ENCODE measurements at regions not wholly inside any gene's neighbourhood (a gene's known extent, or its start where the extent isn't known, plus 50 kb on each side); places are given as distances from the start of the nearest gene placed in this dataset.

- TF ChIP-seq EZH2phosphoT487 (IDR thresholded peaks at IDR 0.05; ENCODE audit: borderline replicate concordance, low read depth, low read length) (no peak), CTCF (conservative IDR thresholded peaks at IDR 0.05; ENCODE audit: low read length) (no peak)
Observed at GRCh38 chr10:106500041-106500924, 664.2 kb downstream of the SORCS1 start.
